IMR-90 (cell line): ENCODE measurements at regions not wholly inside any gene's neighbourhood (a gene's known extent, or its start where the extent isn't known, plus 50 kb on each side); places are given as distances from the start of the nearest gene placed in this dataset.
"Not testable (repeated sequence)": the region's sequence is repeated elsewhere in the genome, so short reads cannot be mapped to it uniquely, and the experiment has no call there.

Experiments
- FOS ChIP-seq: fragments of 150-350 bp; IDR thresholded peaks from 2 replicates; pipeline ENCODE4 v1.6.1; 2016; ENCODE audit warnings: low read depth, low read length
- RAD21 ChIP-seq: IDR thresholded peaks from 2 replicates; pipeline ENCODE4 v1.6.1; 2012; ENCODE audit warnings: low read length, improper control_type of control experiment
- RFX5 ChIP-seq: IDR thresholded peaks from 2 replicates; pipeline ENCODE4 v1.8.0; 2012; ENCODE audit warnings: low read depth, mild to moderate bottlenecking, low read length, moderate library complexity
- SMC3 ChIP-seq: fragments of 150-350 bp; IDR thresholded peaks from 2 replicates; pipeline ENCODE4 v1.6.1; 2016; ENCODE audit warnings: low read depth, mild to moderate bottlenecking, antibody characterized with exemption, low read length, moderate library complexity
- TF ChIP-seq, protein P1 (sequence below): conservative IDR thresholded peaks from 2 replicates; pipeline ENCODE4 v1.5.1; 2012; ENCODE audit warnings: mild to moderate bottlenecking, low read depth, low read length, improper control_type of control experiment

DNA sequence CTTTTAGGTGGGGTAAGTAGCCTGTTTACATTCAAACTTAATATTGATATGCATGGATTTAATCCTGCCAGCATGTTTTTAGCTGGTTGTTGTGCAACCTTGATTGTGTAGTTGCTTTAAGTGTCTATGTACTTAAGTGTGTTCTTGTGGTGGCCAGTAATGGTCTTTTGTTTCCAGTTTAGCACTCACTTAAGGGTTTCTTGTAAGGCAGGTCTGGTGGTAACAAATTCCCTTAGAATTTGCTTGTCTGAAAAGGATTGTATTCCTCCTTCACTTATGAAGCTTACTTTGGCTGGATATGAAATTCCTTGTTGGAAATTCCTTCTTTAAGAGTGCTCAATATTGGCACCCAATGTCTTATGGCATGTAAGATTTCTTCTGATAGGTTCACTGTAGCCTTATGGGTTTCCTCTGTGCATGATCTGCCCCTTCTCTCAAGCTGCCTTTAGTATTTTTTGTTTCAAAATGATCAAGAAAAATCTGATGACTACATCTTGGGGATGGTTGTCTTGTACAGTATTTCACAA is 289.0 kb upstream of the C1QTNF3 start:
- not testable (repeated sequence) for TF ChIP-seq SMC3, RFX5, FOS, RAD21
- TF ChIP-seq, protein P1, sequence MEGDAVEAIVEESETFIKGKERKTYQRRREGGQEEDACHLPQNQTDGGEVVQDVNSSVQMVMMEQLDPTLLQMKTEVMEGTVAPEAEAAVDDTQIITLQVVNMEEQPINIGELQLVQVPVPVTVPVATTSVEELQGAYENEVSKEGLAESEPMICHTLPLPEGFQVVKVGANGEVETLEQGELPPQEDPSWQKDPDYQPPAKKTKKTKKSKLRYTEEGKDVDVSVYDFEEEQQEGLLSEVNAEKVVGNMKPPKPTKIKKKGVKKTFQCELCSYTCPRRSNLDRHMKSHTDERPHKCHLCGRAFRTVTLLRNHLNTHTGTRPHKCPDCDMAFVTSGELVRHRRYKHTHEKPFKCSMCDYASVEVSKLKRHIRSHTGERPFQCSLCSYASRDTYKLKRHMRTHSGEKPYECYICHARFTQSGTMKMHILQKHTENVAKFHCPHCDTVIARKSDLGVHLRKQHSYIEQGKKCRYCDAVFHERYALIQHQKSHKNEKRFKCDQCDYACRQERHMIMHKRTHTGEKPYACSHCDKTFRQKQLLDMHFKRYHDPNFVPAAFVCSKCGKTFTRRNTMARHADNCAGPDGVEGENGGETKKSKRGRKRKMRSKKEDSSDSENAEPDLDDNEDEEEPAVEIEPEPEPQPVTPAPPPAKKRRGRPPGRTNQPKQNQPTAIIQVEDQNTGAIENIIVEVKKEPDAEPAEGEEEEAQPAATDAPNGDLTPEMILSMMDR: not testable (repeated sequence)
